ENCODE measurements at regions not wholly inside any gene's neighbourhood (a gene's known extent, or its start where the extent isn't known, plus 50 kb on each side); places are given as distances from the start of the nearest gene placed in this dataset.

GRCh38 chr4:124462954-124463828 lies 249.3 kb downstream of the ANKRD50 start:
- H3K4me3 ChIP-seq = no peak overlapping the region

GRCh38 chr4:124464836-124465235 lies 247.7 kb downstream of the ANKRD50 start:
- no peak overlapping the region for H3K27ac ChIP-seq
- H3K4me3 ChIP-seq = no peak overlapping the region

More at GRCh38 chr4:124462954-124463828, 249.3 kb downstream of the ANKRD50 start:
- H3K27ac ChIP-seq = no peak overlapping the region

GRCh38 chr4:124468360-124468759 lies 244.2 kb downstream of the ANKRD50 start:
- Histone ChIP-seq H3K27ac (no peak overlapping the region), H3K4me3 (no peak overlapping the region)

- Histone ChIP-seq H3K27ac (no peak overlapping the region), H3K4me3 (no peak overlapping the region)
These were observed 242.6 kb downstream of the ANKRD50 start for GRCh38 chr4:124469981-124470380.

GRCh38 chr4:124478470-124478869 lies 234.1 kb downstream of the ANKRD50 start:
- Histone ChIP-seq H3K4me3 (no peak overlapping the region), H3K27ac (peak overlapping the region in 2 of 21 experiments; percentile 7 to 30)

GRCh38 chr4:124480061-124480460 lies 232.5 kb downstream of the ANKRD50 start:
- no peak overlapping the region for H3K4me3 ChIP-seq
- H3K27ac ChIP-seq = no peak overlapping the region

- Histone ChIP-seq H3K4me3 (no peak overlapping the region), H3K27ac (no peak overlapping the region)
These were observed 231.4 kb downstream of the ANKRD50 start for GRCh38 chr4:124481123-124481522.

GRCh38 chr4:124483048-124483906 lies 229.3 kb downstream of the ANKRD50 start:
- Histone ChIP-seq H3K27ac (no peak overlapping the region), H3K4me3 (no peak overlapping the region)

- Histone ChIP-seq H3K27ac (no peak overlapping the region), H3K4me3 (no peak overlapping the region)
These were observed 228.5 kb downstream of the ANKRD50 start for GRCh38 chr4:124484008-124484407.

GRCh38 chr4:124484940-124485339 lies 227.6 kb downstream of the ANKRD50 start:
- H3K27ac ChIP-seq = no peak overlapping the region
- H3K4me3 ChIP-seq = no peak overlapping the region

- H3K4me3 ChIP-seq = no peak overlapping the region
- no peak overlapping the region for H3K27ac ChIP-seq
These were observed 226.1 kb downstream of the ANKRD50 start for GRCh38 chr4:124486423-124486822.

- H3K4me3 ChIP-seq = no peak overlapping the region
- H3K27ac ChIP-seq = no peak overlapping the region
These were observed 224.9 kb downstream of the ANKRD50 start for GRCh38 chr4:124487651-124488050.

- H3K4me3 ChIP-seq = no peak overlapping the region
- H3K27ac ChIP-seq = no peak overlapping the region
These were observed 221.0 kb downstream of the ANKRD50 start for GRCh38 chr4:124491361-124492145.

- H3K27ac ChIP-seq = no peak overlapping the region
- H3K4me3 ChIP-seq = no peak overlapping the region
These were observed 213.3 kb downstream of the ANKRD50 start for GRCh38 chr4:124499261-124499660.

- no peak overlapping the region for H3K4me3 ChIP-seq
- H3K27ac ChIP-seq = no peak overlapping the region
These were observed 211.0 kb downstream of the ANKRD50 start for GRCh38 chr4:124501576-124501975.

- Histone ChIP-seq H3K4me3 (no peak overlapping the region), H3K27ac (no peak overlapping the region)
These were observed 208.1 kb downstream of the ANKRD50 start for GRCh38 chr4:124504431-124504830.

- no peak overlapping the region for H3K4me3 ChIP-seq
These were observed 207.3 kb downstream of the ANKRD50 start for GRCh38 chr4:124505211-124505610.

GRCh38 chr4:124509151-124509550 lies 203.4 kb downstream of the ANKRD50 start:
- H3K27ac ChIP-seq = no peak overlapping the region
- no peak overlapping the region for H3K4me3 ChIP-seq

More at GRCh38 chr4:124505211-124505610, 207.3 kb downstream of the ANKRD50 start:
- no peak overlapping the region for H3K27ac ChIP-seq

GRCh38 chr4:124514588-124514987 lies 197.9 kb downstream of the ANKRD50 start:
- no peak overlapping the region for H3K4me3 ChIP-seq
- H3K27ac ChIP-seq = no peak overlapping the region

GRCh38 chr4:124515591-124515990 lies 196.9 kb downstream of the ANKRD50 start:
- Histone ChIP-seq H3K4me3 (no peak overlapping the region), H3K27ac (no peak overlapping the region)

Data from skin epidermis (tissue), 12 donors.